ENCODE measurements at regions not wholly inside any gene's neighbourhood (a gene's known extent, or its start where the extent isn't known, plus 50 kb on each side); places are given as distances from the start of the nearest gene placed in this dataset.

DNA sequence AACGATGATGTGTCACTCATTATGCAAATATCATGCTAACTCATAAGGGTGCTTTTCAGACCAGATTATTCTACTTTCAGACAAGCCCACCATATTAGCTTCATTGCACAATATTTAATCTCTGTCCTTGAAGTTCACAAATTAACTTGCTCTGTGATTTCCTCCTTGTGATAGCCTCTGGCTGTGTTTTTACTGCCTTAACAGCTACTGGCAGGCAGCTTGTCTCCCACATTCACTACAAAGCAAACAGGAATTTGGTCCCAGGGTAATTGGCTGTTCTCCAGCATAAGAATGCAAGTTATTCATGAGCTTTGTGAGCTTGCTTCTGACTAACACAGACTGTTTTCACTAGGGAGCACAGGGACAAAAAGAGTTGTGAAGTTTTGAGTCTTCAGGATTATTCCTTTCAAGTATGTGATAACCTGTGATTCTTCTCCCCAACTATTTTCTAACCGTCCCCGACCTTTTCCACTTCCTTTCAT is 87.9 kb upstream of the HMCN1 start:
- DNase-seq (ENCODE audit: low spot score in 2 of 2) (peak; percentile 39 to 44), FAIRE-seq (no peak)

DNA sequence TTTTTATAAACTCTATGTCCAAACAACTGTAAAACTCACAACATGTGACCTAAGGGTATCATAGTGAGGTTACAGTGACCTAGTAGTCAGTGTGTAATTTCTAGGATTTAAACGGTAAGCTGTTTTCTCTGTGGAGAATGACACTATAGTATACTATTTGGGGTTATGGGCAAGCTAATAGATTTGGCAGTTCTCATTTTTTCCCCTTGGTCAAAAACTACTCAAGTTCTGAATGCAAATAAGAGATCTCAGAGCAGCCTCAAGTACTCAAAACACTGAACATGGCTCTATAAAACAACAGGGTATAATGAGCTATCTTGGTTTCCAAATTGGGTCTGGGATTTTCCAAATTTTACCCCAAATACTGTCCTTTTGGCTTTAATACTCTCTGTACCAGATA is 88.5 kb upstream of the HMCN1 start:
- DNase-seq (ENCODE audit: low spot score in 2 of 2) (no peak), FAIRE-seq (no peak)

GRCh38 chr1:185645162-185645640 is 89.0 kb upstream of the HMCN1 start:
- FAIRE-seq (no peak), DNase-seq (ENCODE audit: low spot score in 2 of 2) (no peak)

- FAIRE-seq (no peak), DNase-seq (ENCODE audit: low spot score in 2 of 2) (no peak)
Observed at GRCh38 chr1:185644531-185644930, 89.7 kb upstream of the HMCN1 start.

- DNase-seq (ENCODE audit: low spot score in 2 of 2) (no peak), FAIRE-seq (no peak)
Observed at GRCh38 chr1:185636848-185637247, 97.3 kb upstream of the HMCN1 start.

- DNase-seq (ENCODE audit: low spot score in 2 of 2) (no peak), FAIRE-seq (no peak)
Observed at GRCh38 chr1:185634704-185635103, 99.5 kb upstream of the HMCN1 start.

GRCh38 chr1:185632659-185633423 is 101.3 kb upstream of the HMCN1 start:
- FAIRE-seq (no peak), DNase-seq (ENCODE audit: low spot score in 2 of 2) (no peak)

DNA sequence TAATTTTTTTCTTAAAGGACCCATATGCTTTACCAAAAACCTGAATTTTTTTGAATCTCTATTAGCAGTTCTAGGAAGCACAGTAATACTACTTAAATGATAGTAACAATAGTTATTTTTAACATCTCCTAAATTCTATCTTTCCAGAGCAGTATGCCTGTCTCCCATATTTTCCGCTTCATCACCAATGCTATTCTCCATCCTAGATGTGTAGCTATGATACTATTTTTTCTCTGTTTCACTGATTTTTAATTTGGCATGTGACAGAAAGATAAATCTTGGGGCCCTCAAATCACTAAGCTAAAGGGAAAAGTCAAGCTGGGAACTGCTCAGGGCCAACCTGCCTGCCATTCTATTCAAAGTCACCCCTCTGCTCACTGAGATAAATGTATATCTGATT is 102.3 kb upstream of the HMCN1 start:
- DNase-seq (ENCODE audit: low spot score in 2 of 2) = no peak

GRCh38 chr1:185627761-185628501 is 106.3 kb upstream of the HMCN1 start:
- FAIRE-seq (no peak), DNase-seq (ENCODE audit: low spot score in 2 of 2) (no peak)

More for the DNA sequence above, 102.3 kb upstream of the HMCN1 start:
- FAIRE-seq = no peak

DNA sequence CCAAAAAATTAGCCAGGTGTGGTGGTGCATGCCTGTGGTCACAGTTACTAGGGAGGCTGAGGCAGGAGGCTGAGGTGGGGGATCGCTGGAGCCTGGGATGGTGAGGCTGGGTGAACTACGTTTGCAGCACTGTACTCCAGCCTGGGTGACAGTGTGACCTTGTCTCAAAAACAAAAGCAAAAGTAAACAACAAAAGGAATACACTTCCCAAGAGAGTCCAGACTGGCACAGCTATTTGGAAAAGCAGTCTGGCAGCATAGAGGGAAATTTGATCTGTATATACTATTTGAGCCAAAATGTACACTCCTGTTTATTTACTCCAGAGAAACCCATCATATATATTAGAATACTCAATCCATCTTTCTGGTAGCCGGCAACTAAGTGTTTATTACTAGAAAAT is 107.0 kb upstream of the HMCN1 start:
- FAIRE-seq (no peak), DNase-seq (ENCODE audit: low spot score in 2 of 2) (no peak)

DNA sequence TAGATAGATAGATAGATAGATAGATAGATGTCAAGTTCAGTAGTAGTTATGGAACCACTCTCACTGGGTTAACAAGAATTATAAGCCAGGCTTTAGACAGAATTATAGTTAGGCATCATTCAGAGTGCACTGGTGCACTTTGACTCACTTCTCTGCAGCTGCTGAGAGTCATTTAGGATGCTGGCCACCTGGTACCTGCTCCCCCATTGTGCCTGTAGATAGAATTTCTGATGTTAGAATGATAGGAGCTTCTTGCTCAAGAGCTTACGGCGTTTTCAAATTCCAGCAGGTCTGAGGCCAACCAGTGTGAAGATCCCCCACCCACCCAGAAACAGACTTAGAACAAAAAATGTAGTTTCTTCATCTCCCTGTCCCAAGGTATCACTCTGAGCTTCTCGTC is 107.8 kb upstream of the HMCN1 start:
- FAIRE-seq (no peak), DNase-seq (ENCODE audit: low spot score in 2 of 2) (no peak)

GRCh38 chr1:185610954-185611353 is 123.2 kb upstream of the HMCN1 start:
- no peak for DNase-seq (ENCODE audit: low spot score in 2 of 2)
- FAIRE-seq = no peak

DNA sequence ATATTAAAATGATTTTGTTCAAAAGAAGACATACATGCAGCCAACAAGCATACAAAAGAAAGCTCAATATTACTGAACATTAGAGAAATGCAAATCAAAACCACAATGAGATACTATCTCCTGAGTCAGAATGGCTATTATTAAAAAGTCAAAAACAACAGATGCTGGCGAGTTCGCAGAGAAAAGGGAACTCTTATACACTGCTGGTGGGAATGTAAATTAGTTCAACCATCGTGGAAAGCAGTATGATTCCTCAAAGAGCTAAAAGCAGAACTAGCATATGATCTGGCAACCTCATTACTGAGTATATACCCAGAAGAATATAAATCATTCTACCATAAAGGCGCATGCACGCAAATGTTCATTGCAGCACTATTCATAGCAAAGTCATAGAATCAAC is 126.0 kb upstream of the HMCN1 start:
- FAIRE-seq (no peak), DNase-seq (ENCODE audit: low spot score in 2 of 2) (no peak)

DNA sequence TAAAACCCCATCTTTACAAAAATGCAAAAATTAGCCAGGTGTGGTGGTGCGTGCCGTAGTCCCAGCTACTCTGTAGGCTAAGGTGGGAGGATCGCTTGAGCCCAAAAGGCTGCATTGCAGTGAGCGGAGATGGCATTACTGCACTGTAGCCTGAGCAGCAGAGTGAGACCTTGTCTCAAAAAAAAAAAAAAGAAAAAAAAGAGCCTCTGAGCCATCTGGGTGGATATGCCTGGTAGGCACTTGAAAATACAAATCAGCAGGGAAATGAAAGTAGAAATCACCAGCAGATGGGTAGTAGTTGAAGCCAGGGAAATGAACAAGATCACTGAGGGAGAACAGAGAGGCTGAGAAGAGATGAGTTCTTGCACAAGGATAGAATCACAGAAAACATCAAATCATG is 131.0 kb upstream of the HMCN1 start:
- DNase-seq (ENCODE audit: low spot score in 2 of 2) (no peak), FAIRE-seq (no peak)

- DNase-seq (ENCODE audit: low spot score in 2 of 2) (no peak), FAIRE-seq (no peak)
Observed at GRCh38 chr1:185601189-185601588, 133.0 kb upstream of the HMCN1 start.

- FAIRE-seq (no peak), DNase-seq (ENCODE audit: low spot score in 2 of 2) (no peak)
Observed at GRCh38 chr1:185600641-185601040, 133.6 kb upstream of the HMCN1 start.

- no peak for DNase-seq (ENCODE audit: low spot score in 2 of 2)
- no peak for FAIRE-seq
Observed at GRCh38 chr1:185598332-185598731, 135.9 kb upstream of the HMCN1 start.

GRCh38 chr1:185595835-185596667 is 138.1 kb upstream of the HMCN1 start:
- DNase-seq (ENCODE audit: low spot score in 2 of 2) (no peak), FAIRE-seq (no peak)

GRCh38 chr1:185594786-185595410 is 139.3 kb upstream of the HMCN1 start:
- no peak for FAIRE-seq

DNA sequence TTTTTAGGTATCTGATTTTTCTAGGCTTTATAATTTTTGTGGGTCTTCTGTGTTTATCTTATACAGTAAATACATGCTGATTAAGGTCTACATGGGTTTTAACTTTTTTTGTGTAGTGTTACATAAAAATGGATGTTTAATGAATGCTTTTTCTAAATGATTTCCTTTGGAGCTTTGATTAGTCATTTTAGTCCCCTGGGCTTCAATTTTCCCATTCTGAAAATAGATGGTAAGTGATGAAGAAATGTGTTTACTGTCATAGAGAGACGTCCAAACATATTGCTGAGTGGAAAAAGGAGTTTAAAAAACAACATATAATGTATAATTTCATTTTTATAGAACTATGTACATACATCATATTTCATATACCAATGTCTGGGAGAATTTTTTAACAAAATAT is 140.9 kb upstream of the HMCN1 start:
- DNase-seq (ENCODE audit: low spot score in 2 of 2) = no peak
- peak; percentile 43 for FAIRE-seq

More at GRCh38 chr1:185594786-185595410, 139.3 kb upstream of the HMCN1 start:
- no peak for DNase-seq (ENCODE audit: low spot score in 2 of 2)

Data from frontal cortex (tissue), 3 donors.